IPS DF 6.9 (cell line): ENCODE measurements at regions not wholly inside any gene's neighbourhood (a gene's known extent, or its start where the extent isn't known, plus 50 kb on each side); places are given as distances from the start of the nearest gene placed in this dataset.
A peak's percentile ranks its signal among the peaks of the same experiment; 100 is the strongest.

Experiments
- DNase-seq: peaks from one replicate; pipeline ENCODE4 v3.0.0-alpha.2; 2013; ENCODE audit warnings: low read depth, low spot score
- H3K27ac ChIP-seq: one replicate; pipeline ENCODE4 v1.5.1; 2013; ENCODE audit warnings: low read length, control low read depth
- H3K27me3 ChIP-seq: 2 replicates; pipeline ENCODE4 v1.6.1; 2013; ENCODE audit warnings: mild to moderate bottlenecking, low read length; ENCODE audit not compliant: control insufficient read depth, insufficient read depth
- H3K36me3 ChIP-seq: 2 replicates; pipeline ENCODE4 v1.6.1; 2013; ENCODE audit warnings: low read length; ENCODE audit not compliant: control insufficient read depth, insufficient read depth
- H3K4me1 ChIP-seq: 2 replicates; pipeline ENCODE4 v1.6.1; 2013; ENCODE audit warnings: low read length; ENCODE audit not compliant: control insufficient read depth, insufficient read depth
- H3K4me3 ChIP-seq: 2 replicates; pipeline ENCODE4 v1.5.1; 2013; ENCODE audit warnings: mild to moderate bottlenecking, low read length
- H3K9me3 ChIP-seq: 2 replicates; pipeline ENCODE4 v1.6.1; 2013; ENCODE audit warnings: low read length, inconsistent platforms; ENCODE audit not compliant: control insufficient read depth, insufficient read depth
- WGBS: extraction: QIAGEN DNeasy Blood & Tissue Kit; methylation state at CpG from one replicate; pipeline ENCODE4 v1.1.7; 2013; ENCODE audit warnings: mixed read lengths, missing lambda C conversion rate; ENCODE audit not compliant: insufficient read length, insufficient coverage; 5-methylcytosine and 5-hydroxymethylcytosine counted together

GRCh38 chr4:83793481-83793880 lies 257.6 kb downstream of the GPAT3 start:
- no peaks in the 10 kb centered on the region for H3K27me3 ChIP-seq
- DNase-seq, result no peak

GRCh38 chr4:83785891-83786290 lies 250.0 kb downstream of the GPAT3 start:
- Histone ChIP-seq H3K4me3 (no peak overlapping the region), H3K36me3 (no peaks in the 10 kb centered on the region), H3K4me1 (no peaks in the 10 kb centered on the region), H3K27ac (no peak overlapping the region), H3K9me3 (no peaks in the 10 kb centered on the region), H3K27me3 (no peaks in the 10 kb centered on the region)
- DNase-seq, result no peak
- no CpG with 5 or more reads among the region's 1 CpG for WGBS

More at GRCh38 chr4:83793481-83793880, 257.6 kb downstream of the GPAT3 start:
- Histone ChIP-seq H3K27ac (no peak overlapping the region), H3K36me3 (no peaks in the 10 kb centered on the region), H3K9me3 (no peaks in the 10 kb centered on the region), H3K4me1 (no peaks in the 10 kb centered on the region), H3K4me3 (no peak overlapping the region)
- WGBS, result no CpG with 5 or more reads among the region's 2 CpGs

- Histone ChIP-seq H3K27me3 (no peaks in the 10 kb centered on the region), H3K36me3 (no peaks in the 10 kb centered on the region), H3K4me3 (no peak overlapping the region), H3K27ac (no peak overlapping the region), H3K4me1 (no peaks in the 10 kb centered on the region), H3K9me3 (no peaks in the 10 kb centered on the region)
- no peak for DNase-seq
- no CpG with 5 or more reads among the region's 1 CpG for WGBS
These were observed 247.3 kb downstream of the GPAT3 start for GRCh38 chr4:83783215-83783614.

GRCh38 chr4:83782591-83782990 lies 246.7 kb downstream of the GPAT3 start:
- no peaks in the 10 kb centered on the region for H3K4me1 ChIP-seq
- no peak overlapping the region for H3K4me3 ChIP-seq
- H3K9me3 ChIP-seq, result no peaks in the 10 kb centered on the region
- no peak overlapping the region for H3K27ac ChIP-seq
- DNase-seq, result no peak
- WGBS, result no CpG with 5 or more reads among the region's 6 CpGs
- no peaks in the 10 kb centered on the region for H3K27me3 ChIP-seq
- H3K36me3 ChIP-seq, result no peaks in the 10 kb centered on the region

- Histone ChIP-seq H3K27ac (no peak overlapping the region), H3K4me1 (no peaks in the 10 kb centered on the region), H3K36me3 (no peaks in the 10 kb centered on the region), H3K9me3 (no peaks in the 10 kb centered on the region), H3K4me3 (no peak overlapping the region), H3K27me3 (no peaks in the 10 kb centered on the region)
- WGBS, result no CpG with 5 or more reads among the region's 1 CpG
- DNase-seq, result no peak
These were observed 245.5 kb downstream of the GPAT3 start for GRCh38 chr4:83781434-83781833.

- WGBS, result no CpG with 5 or more reads among the region's 4 CpGs
- H3K27me3 ChIP-seq, result no peaks in the 10 kb centered on the region
- no peaks in the 10 kb centered on the region for H3K4me1 ChIP-seq
- no peaks in the 10 kb centered on the region for H3K9me3 ChIP-seq
- no peak overlapping the region for H3K27ac ChIP-seq
- H3K36me3 ChIP-seq, result no peaks in the 10 kb centered on the region
- DNase-seq, result no peak
- H3K4me3 ChIP-seq, result no peak overlapping the region
These were observed 244.3 kb downstream of the GPAT3 start for GRCh38 chr4:83780053-83780733.

- Histone ChIP-seq H3K27ac (no peak overlapping the region), H3K27me3 (no peaks in the 10 kb centered on the region), H3K4me3 (no peak overlapping the region), H3K9me3 (no peaks in the 10 kb centered on the region), H3K4me1 (no peaks in the 10 kb centered on the region), H3K36me3 (no peaks in the 10 kb centered on the region)
- no peak for DNase-seq
- no CpG with 5 or more reads among the region's 12 CpGs for WGBS
These were observed 243.5 kb downstream of the GPAT3 start for GRCh38 chr4:83779103-83780052.

- Histone ChIP-seq H3K27ac (no peak overlapping the region), H3K36me3 (no peaks in the 10 kb centered on the region), H3K4me1 (no peaks in the 10 kb centered on the region), H3K27me3 (no peaks in the 10 kb centered on the region), H3K9me3 (no peaks in the 10 kb centered on the region), H3K4me3 (no peak overlapping the region)
- no CpG with 5 or more reads among the region's 2 CpGs for WGBS
- no peak for DNase-seq
These were observed 236.8 kb downstream of the GPAT3 start for GRCh38 chr4:83772685-83773084.

GRCh38 chr4:83771113-83771705 lies 235.3 kb downstream of the GPAT3 start:
- Histone ChIP-seq H3K27ac (no peak overlapping the region), H3K4me1 (no peaks in the 10 kb centered on the region), H3K4me3 (no peak overlapping the region), H3K9me3 (no peaks in the 10 kb centered on the region), H3K27me3 (no peaks in the 10 kb centered on the region), H3K36me3 (no peaks in the 10 kb centered on the region)
- no CpG with 5 or more reads among the region's 2 CpGs for WGBS
- peak; percentile 31 for DNase-seq

GRCh38 chr4:83768146-83768545 lies 232.2 kb downstream of the GPAT3 start:
- no CpG with 5 or more reads among the region's 5 CpGs for WGBS
- no peak overlapping the region for H3K27ac ChIP-seq
- H3K36me3 ChIP-seq, result no peaks in the 10 kb centered on the region
- no peak for DNase-seq
- H3K27me3 ChIP-seq, result no peaks in the 10 kb centered on the region
- no peak overlapping the region for H3K4me3 ChIP-seq
- no peaks in the 10 kb centered on the region for H3K9me3 ChIP-seq
- H3K4me1 ChIP-seq, result no peaks in the 10 kb centered on the region
